Fibroblast of pulmonary artery (primary cell): ENCODE measurements at regions not wholly inside any gene's neighbourhood (a gene's known extent, or its start where the extent isn't known, plus 50 kb on each side); places are given as distances from the start of the nearest gene placed in this dataset.

ENCODE experiments used
- DNase-seq: peaks from one replicate; pipeline ENCODE4 v3.0.0-alpha.2; 2010; ENCODE audit warnings: low read depth
- H3K4me3 ChIP-seq: replicated peaks from 2 replicates; pipeline ENCODE4 v1.5.1; 2011; ENCODE audit warnings: low read depth, mild to moderate bottlenecking, control low read depth, low read length, moderate library complexity
- TF ChIP-seq, protein P1 (sequence below): IDR thresholded peaks from 2 replicates; pipeline ENCODE4 v1.5.1; 2011; ENCODE audit warnings: mild to moderate bottlenecking, control low read depth, low read length, inconsistent platforms; ENCODE audit errors: missing control alignments

- H3K4me3 ChIP-seq: no peak overlapping the region
- TF ChIP-seq, protein P1, sequence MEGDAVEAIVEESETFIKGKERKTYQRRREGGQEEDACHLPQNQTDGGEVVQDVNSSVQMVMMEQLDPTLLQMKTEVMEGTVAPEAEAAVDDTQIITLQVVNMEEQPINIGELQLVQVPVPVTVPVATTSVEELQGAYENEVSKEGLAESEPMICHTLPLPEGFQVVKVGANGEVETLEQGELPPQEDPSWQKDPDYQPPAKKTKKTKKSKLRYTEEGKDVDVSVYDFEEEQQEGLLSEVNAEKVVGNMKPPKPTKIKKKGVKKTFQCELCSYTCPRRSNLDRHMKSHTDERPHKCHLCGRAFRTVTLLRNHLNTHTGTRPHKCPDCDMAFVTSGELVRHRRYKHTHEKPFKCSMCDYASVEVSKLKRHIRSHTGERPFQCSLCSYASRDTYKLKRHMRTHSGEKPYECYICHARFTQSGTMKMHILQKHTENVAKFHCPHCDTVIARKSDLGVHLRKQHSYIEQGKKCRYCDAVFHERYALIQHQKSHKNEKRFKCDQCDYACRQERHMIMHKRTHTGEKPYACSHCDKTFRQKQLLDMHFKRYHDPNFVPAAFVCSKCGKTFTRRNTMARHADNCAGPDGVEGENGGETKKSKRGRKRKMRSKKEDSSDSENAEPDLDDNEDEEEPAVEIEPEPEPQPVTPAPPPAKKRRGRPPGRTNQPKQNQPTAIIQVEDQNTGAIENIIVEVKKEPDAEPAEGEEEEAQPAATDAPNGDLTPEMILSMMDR: no peak
- no peak for DNase-seq
These were observed 1062.9 kb upstream of the GYPC start for GRCh38 chr2:125593036-125593435.

DNA sequence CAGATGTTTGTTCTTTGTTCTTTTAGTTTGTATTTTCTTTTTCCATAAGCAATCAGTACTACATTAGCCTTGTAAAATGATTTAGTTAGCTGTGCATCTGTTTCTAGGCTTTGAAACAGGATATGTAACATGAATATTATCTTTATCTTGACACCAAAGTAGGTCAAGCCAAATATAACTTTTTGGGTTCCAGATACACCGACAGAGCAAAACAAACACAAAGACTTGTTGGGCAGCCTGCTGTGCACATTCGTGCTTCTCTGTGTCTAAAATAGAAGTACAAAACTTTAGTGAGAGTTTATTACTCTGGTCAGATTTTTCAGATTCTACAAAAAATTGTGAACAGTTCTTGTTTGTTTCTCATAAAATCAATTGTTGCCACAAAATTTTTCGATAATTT is 1059.3 kb upstream of the GYPC start:
- TF ChIP-seq, protein P1: no peak
- H3K4me3 ChIP-seq: no peak overlapping the region
- no peak for DNase-seq

- no peak for DNase-seq
- H3K4me3 ChIP-seq: no peak overlapping the region
- TF ChIP-seq, protein P1: no peak
These were observed 1040.5 kb upstream of the GYPC start for GRCh38 chr2:125615438-125615837.

- H3K4me3 ChIP-seq: no peak overlapping the region
- DNase-seq: no peak
- TF ChIP-seq, protein P1: no peak
These were observed 1025.6 kb upstream of the GYPC start for GRCh38 chr2:125630377-125630776.

DNA sequence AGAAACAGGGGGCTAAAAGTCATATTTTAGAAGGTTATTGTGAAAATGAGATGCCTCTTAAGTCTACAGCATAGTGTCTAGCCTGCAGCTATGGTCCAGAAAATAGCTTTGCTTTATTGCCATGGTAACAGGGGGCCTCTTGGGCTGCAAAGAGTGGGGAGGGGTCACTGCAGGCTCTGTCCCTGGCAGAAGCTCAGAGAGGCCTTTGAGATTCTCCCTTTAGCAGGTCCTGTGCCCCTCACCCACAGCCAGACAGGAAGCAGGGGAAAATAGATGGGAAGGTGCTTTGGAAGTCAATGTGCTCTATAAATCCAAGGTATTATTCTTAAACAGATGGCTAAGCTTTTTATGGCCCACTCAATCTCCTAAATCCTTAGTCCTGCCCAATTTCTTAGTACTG is 1021.3 kb upstream of the GYPC start:
- H3K4me3 ChIP-seq: no peak overlapping the region

GRCh38 chr2:125638345-125638744 is 1017.6 kb upstream of the GYPC start:
- TF ChIP-seq, protein P1: no peak
- DNase-seq: no peak
- H3K4me3 ChIP-seq: no peak overlapping the region

More for the DNA sequence above, 1021.3 kb upstream of the GYPC start:
- DNase-seq: no peak
- TF ChIP-seq, protein P1: no peak

DNA sequence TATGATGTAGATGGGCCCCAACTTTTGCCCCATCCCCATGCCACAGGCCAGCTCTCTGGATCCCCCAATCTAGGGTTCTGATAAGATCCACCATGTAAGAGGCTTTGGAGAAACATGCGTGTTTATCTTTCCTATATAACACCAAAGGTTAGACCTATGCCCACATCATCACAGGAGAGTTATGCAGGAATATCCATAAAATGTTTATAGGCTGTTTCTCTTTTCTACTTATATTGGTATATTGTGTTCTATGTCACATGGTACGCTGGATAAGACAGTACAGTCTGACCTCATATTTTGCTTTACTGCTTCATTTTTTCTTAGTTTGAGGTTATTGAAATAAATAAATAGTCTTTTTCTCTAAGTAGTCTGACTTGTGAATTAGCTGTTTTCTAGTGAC is 1013.9 kb upstream of the GYPC start:
- H3K4me3 ChIP-seq: no peak overlapping the region
- no peak for DNase-seq
- TF ChIP-seq, protein P1: no peak
